Sigmoid colon (tissue), 4 donors: ENCODE measurements at regions not wholly inside any gene's neighbourhood (a gene's known extent, or its start where the extent isn't known, plus 50 kb on each side); places are given as distances from the start of the nearest gene placed in this dataset.

Source experiments
- EP300 ChIP-seq, 4 donors: sonication (generic); formaldehyde crosslinking; IDR thresholded peaks; one replicate each; pipeline ENCODE4 v1.6.1; 2017; ENCODE audit warnings: antibody characterized with exemption in 4 of 4
- POLR2A ChIP-seq, 2 donors: fragments of 450-650 bp; IDR thresholded peaks; one replicate each; pipeline ENCODE4 v1.6.1; 2016; ENCODE audit warnings: antibody characterized with exemption in 2 of 2, mild to moderate bottlenecking in 2 of 2, moderate library complexity in 2 of 2
- POLR2AphosphoS5 ChIP-seq, 4 donors: sonication (generic); formaldehyde crosslinking; IDR thresholded peaks; one replicate each; pipeline ENCODE4 v1.6.1; 2017; ENCODE audit warnings: antibody characterized with exemption in 4 of 4
- TF ChIP-seq, protein P1 (sequence below), 4 experiments: fragments of 450-650 bp in 3 of 4; fragments of 200-600 bp in 1 of 4; IDR thresholded peaks; one replicate each; pipeline ENCODE4 v1.5.1; 2016 to 2019; ENCODE audit warnings: antibody characterized with exemption in 4 of 4, mild to moderate bottlenecking in 3 of 4, moderate library complexity in 2 of 4

DNA sequence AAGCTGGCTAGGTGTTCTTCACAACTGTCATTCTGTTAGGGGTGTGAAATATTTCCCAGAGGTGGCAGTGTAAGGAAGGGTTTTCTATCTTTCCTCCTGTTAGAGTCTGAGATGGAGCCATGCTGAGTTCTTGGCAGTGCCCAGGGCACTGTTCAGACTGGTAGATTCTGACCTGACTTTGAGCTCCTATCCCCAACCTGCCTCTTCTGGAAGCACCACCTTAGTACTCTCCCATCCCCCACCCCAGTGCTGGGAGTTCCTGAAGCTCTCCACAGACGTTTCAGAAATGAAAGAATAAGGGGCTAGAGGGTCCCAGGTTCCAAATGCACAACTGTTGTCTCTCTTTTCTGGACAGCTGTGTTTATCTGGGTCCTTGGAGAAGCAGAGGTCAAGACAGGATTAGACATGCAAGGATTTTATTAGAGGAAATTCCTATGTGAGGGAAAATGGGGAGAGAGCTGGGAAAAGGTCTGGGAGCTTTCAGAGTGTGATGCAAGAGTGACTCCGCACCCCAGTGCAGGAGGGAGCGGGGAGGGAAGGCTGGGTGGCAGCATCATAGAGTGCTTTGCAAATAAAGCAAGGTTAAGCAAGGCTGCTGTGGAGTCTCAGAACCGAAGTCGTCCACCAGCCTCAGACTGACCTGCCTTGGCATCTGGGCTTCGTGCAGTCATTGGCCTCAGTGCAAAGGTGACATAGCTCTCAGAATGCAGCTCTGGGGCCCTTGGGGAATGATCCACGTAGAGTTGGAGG, 75.5 kb downstream of the SLC4A3 start:
- no peak for TF ChIP-seq EP300 (IDR thresholded peaks at IDR 0.05)
- no peak for TF ChIP-seq POLR2A (IDR thresholded peaks at IDR 0.05)
- TF ChIP-seq, protein P1, sequence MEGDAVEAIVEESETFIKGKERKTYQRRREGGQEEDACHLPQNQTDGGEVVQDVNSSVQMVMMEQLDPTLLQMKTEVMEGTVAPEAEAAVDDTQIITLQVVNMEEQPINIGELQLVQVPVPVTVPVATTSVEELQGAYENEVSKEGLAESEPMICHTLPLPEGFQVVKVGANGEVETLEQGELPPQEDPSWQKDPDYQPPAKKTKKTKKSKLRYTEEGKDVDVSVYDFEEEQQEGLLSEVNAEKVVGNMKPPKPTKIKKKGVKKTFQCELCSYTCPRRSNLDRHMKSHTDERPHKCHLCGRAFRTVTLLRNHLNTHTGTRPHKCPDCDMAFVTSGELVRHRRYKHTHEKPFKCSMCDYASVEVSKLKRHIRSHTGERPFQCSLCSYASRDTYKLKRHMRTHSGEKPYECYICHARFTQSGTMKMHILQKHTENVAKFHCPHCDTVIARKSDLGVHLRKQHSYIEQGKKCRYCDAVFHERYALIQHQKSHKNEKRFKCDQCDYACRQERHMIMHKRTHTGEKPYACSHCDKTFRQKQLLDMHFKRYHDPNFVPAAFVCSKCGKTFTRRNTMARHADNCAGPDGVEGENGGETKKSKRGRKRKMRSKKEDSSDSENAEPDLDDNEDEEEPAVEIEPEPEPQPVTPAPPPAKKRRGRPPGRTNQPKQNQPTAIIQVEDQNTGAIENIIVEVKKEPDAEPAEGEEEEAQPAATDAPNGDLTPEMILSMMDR (IDR thresholded peaks at IDR 0.05): no peak
- TF ChIP-seq POLR2AphosphoS5 (IDR thresholded peaks at IDR 0.05): no peak
